B cell (primary cell): ENCODE measurements at regions not wholly inside any gene's neighbourhood (a gene's known extent, or its start where the extent isn't known, plus 50 kb on each side); places are given as distances from the start of the nearest gene placed in this dataset.

ENCODE experiments used
- ATAC-seq: fragments of 200-7000 bp; cut with Tn5 transposase; one replicate; pipeline ENCODE4 v1.10.0; 2021; ENCODE audit warnings: low read depth, mild to moderate bottlenecking, moderate number of reproducible peaks, moderate library complexity
- CTCF ChIA-PET: fragments of 350-600 bp; sonication (Branson Sonifier 250); formaldehyde crosslinking; loops from one replicate; lab custom pipeline; 2021; ENCODE audit warnings: antibody characterized with exemption, inconsistent platforms; lab: Charles Lee
- POLR2A ChIA-PET: fragments of 350-600 bp; sonication (Branson Sonifier 250); formaldehyde crosslinking; loops from one replicate; lab custom pipeline; 2021; ENCODE audit warnings: antibody characterized with exemption; lab: Charles Lee
- DNase-seq: peaks from one replicate; pipeline ENCODE4 v3.0.0; 2013
- H2AFZ ChIP-seq: 2 replicates; pipeline ENCODE4 v1.6.1; 2012; ENCODE audit warnings: mild to moderate bottlenecking, low read depth, low read length; ENCODE audit not compliant: insufficient read depth, poor library complexity, severe bottlenecking
- H3K27ac ChIP-seq, 2 donors: 1 replicate in 1 of 2; 2 replicates in 1 of 2; pipeline ENCODE4 v1.5.1; 2012 to 2013; ENCODE audit warnings: low read length in 2 of 2, mild to moderate bottlenecking in 2 of 2, moderate library complexity in 1 of 2
- H3K27me3 ChIP-seq, 4 experiments: fragments of 200-600 bp in 1 of 4; sonication (generic) in 1 of 4; replicated peaks in 1 of 4; 1 replicate in 2 of 4; 2 replicates in 2 of 4; pipeline versions ENCODE4 v1.6.1 to v1.7.0; 2013 to 2016; ENCODE audit warnings: low read length in 3 of 4, mild to moderate bottlenecking in 2 of 4, mixed read lengths in 1 of 4, moderate library complexity in 1 of 4; ENCODE audit not compliant: insufficient read depth in 4 of 4, control insufficient read depth in 3 of 4; ENCODE audit errors: control extremely low read depth in 1 of 4
- H3K36me3 ChIP-seq, 2 experiments: replicated peaks in 1 of 2; 1 replicate in 1 of 2; 2 replicates in 1 of 2; pipeline versions ENCODE4 v1.6.1 to v1.7.1; 2013; ENCODE audit warnings: low read length in 1 of 2; ENCODE audit not compliant: insufficient read depth in 2 of 2, control insufficient read depth in 1 of 2; ENCODE audit errors: control extremely low read depth in 1 of 2, extremely low read depth in 1 of 2
- H3K4me1 ChIP-seq, 2 donors: fragments of 200-600 bp in 1 of 2; sonication (generic) in 1 of 2; 1 replicate in 1 of 2; 2 replicates in 1 of 2; pipeline versions ENCODE4 v1.5.1 to v1.6.1; 2013 to 2017; ENCODE audit warnings: low read length in 2 of 2; ENCODE audit not compliant: control insufficient read depth in 2 of 2, insufficient read depth in 2 of 2
- H3K4me2 ChIP-seq: replicated peaks from 2 replicates; pipeline ENCODE3; 2012; ENCODE audit warnings: mild to moderate bottlenecking, low read depth, low read length; ENCODE audit not compliant: poor library complexity, severe bottlenecking
- H3K4me3 ChIP-seq, 5 experiments: fragments of 200-600 bp in 1 of 5; sonication (generic) in 1 of 5; 1 replicate in 3 of 5; 2 replicates in 2 of 5; pipeline versions ENCODE4 v1.5.1 to v1.7.0; 2011 to 2016; ENCODE audit warnings: low read length in 4 of 5, mild to moderate bottlenecking in 4 of 5, low read depth in 2 of 5, control low read depth in 1 of 5, moderate library complexity in 1 of 5; ENCODE audit not compliant: insufficient read depth in 1 of 5; ENCODE audit errors: control extremely low read depth in 1 of 5, extremely low read depth in 1 of 5
- H3K79me2 ChIP-seq: fragments of 200-600 bp; sonication (generic); one replicate; pipeline ENCODE4 v1.6.0; 2016; ENCODE audit warnings: low read length; ENCODE audit not compliant: control insufficient read depth, insufficient read depth
- H3K9ac ChIP-seq: fragments of 200-600 bp; sonication (generic); 2 replicates; pipeline ENCODE4 v1.6.1; 2017; ENCODE audit warnings: mild to moderate bottlenecking, low read length, moderate library complexity
- H3K9me3 ChIP-seq, 3 donors: one replicate each; pipeline versions ENCODE4 v1.6.1 to v1.7.1; 2013; ENCODE audit warnings: low read length in 2 of 3; ENCODE audit not compliant: control insufficient read depth in 2 of 3, insufficient read depth in 1 of 3; ENCODE audit errors: control extremely low read depth in 1 of 3
- H4K20me1 ChIP-seq: 2 replicates; pipeline ENCODE4 v1.6.0; 2012; ENCODE audit warnings: mild to moderate bottlenecking, low read length; ENCODE audit not compliant: insufficient read depth, control insufficient read depth, poor library complexity, severe bottlenecking
- H3K27ac Mint-ChIP-seq: one replicate; pipeline ENCODE4 v1.8.0; 2021; ENCODE audit warnings: mixed read lengths
- H3K27me3 Mint-ChIP-seq: one replicate; pipeline ENCODE4 v1.8.0; 2021; ENCODE audit warnings: mixed read lengths
- H3K4me1 Mint-ChIP-seq: one replicate; pipeline ENCODE4 v1.8.0; 2021; ENCODE audit warnings: mixed read lengths
- H3K4me3 Mint-ChIP-seq: one replicate; pipeline ENCODE4 v1.8.0; 2021; ENCODE audit warnings: mixed read lengths
- H3K9me3 Mint-ChIP-seq: one replicate; pipeline ENCODE4 v1.8.0; 2022; ENCODE audit warnings: mixed read lengths; ENCODE audit not compliant: insufficient read depth
- EZH2 ChIP-seq: IDR thresholded peaks from 2 replicates; pipeline ENCODE4 v1.6.1; 2012; ENCODE audit warnings: borderline replicate concordance, low read depth, mild to moderate bottlenecking, moderate library complexity, low read length; ENCODE audit not compliant: insufficient read depth, poor library complexity, severe bottlenecking
- WGBS: methylation state at CpG from one replicate; pipeline ENCODE4 v1.1.5; 2013; ENCODE audit warnings: missing lambda C conversion rate; ENCODE audit not compliant: insufficient coverage; 5-methylcytosine and 5-hydroxymethylcytosine counted together
- intact Hi-C: fragments of 100-400 bp; cut with micrococcal nuclease; formaldehyde crosslinking; loops from one replicate; pipeline ENCODE4 v1.10.0; 2022
- TF ChIP-seq, protein P1 (sequence below): fragments of 200-600 bp; IDR thresholded peaks from one replicate; pipeline ENCODE4 v1.8.0; 2022; ENCODE audit warnings: antibody characterized with exemption, mild to moderate bottlenecking

DNA sequence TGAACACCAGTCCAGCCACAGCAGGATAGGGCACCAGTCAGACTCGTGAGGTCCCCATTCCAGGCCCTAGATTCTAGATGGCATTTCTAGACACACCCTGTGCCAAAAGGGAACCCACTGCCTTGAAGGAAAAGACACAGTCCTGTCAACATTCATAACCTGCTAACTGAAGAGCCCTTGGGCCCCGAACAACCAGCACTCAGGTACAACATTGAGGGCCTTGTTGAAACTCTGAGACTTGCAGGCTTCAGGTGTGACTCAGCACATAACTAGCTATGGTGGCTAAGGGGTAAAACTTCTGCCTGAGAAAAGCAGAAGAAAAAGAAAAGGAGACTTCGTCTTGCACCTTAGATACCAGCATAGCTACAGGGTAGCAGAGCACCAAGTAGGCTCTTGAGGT is 252.9 kb upstream of the GRID2 start:
- peaks cover 0 to 6% (median 0%) of the 10 kb centered on the region in 3 donors for H3K9me3 ChIP-seq
- H3K79me2 ChIP-seq, result no peaks in the 10 kb centered on the region
- ChIA-PET POLR2A (no interaction called here), CTCF (no interaction called here)
- no peak overlapping the region for H3K4me3 Mint-ChIP-seq
- no peaks in the 10 kb centered on the region for H3K4me1 ChIP-seq
- H3K4me2 ChIP-seq, result no peak overlapping the region
- no peaks in the 10 kb centered on the region for H4K20me1 ChIP-seq
- no peak for DNase-seq
- TF ChIP-seq, protein P1, sequence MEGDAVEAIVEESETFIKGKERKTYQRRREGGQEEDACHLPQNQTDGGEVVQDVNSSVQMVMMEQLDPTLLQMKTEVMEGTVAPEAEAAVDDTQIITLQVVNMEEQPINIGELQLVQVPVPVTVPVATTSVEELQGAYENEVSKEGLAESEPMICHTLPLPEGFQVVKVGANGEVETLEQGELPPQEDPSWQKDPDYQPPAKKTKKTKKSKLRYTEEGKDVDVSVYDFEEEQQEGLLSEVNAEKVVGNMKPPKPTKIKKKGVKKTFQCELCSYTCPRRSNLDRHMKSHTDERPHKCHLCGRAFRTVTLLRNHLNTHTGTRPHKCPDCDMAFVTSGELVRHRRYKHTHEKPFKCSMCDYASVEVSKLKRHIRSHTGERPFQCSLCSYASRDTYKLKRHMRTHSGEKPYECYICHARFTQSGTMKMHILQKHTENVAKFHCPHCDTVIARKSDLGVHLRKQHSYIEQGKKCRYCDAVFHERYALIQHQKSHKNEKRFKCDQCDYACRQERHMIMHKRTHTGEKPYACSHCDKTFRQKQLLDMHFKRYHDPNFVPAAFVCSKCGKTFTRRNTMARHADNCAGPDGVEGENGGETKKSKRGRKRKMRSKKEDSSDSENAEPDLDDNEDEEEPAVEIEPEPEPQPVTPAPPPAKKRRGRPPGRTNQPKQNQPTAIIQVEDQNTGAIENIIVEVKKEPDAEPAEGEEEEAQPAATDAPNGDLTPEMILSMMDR, result no peak
- TF ChIP-seq EZH2, result no peak
- no peak overlapping the region for H3K27ac ChIP-seq
- no peak overlapping the region for H3K9ac ChIP-seq
- H3K27me3 Mint-ChIP-seq, result no peaks in the 10 kb centered on the region
- ATAC-seq, result no peak
- H3K4me1 Mint-ChIP-seq, result no peaks in the 10 kb centered on the region
- H3K9me3 Mint-ChIP-seq, result peaks cover 6% of the 10 kb centered on the region
- intact Hi-C loops, result no loop called here
- H3K27ac Mint-ChIP-seq, result no peak overlapping the region
- 68% methylated on average over 2 of the region's 3 CpGs for WGBS
- no peak overlapping the region for H2AFZ ChIP-seq
- no peaks in the 10 kb centered on the region for H3K36me3 ChIP-seq
- no peak overlapping the region for H3K4me3 ChIP-seq
- H3K27me3 ChIP-seq, result no peaks in the 10 kb centered on the region

DNA sequence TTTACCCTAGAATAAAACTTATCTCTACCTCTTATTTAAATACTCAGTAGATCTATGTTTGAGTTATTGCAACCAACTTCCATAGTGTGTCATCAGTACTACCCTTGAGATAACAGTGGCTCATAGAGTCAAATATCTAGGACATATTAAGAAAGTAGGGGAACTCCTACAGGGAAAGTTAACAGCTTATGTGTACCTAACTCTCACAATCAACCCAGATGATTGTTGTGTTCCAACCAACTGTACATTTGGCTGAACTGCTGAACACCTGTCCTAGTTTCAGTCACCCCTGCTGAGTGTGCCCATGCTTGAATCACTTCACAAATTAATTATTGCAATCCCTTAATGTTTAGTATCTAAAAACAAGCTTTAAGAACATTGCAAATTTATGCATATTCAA is 244.2 kb upstream of the GRID2 start:
- no peak overlapping the region for H3K9ac ChIP-seq
- H3K4me1 ChIP-seq, result no peaks in the 10 kb centered on the region
- peaks cover 12% of the 10 kb centered on the region for H3K9me3 Mint-ChIP-seq
- H3K27me3 Mint-ChIP-seq, result no peaks in the 10 kb centered on the region
- ATAC-seq (no peak), DNase-seq (no peak)
- no peaks in the 10 kb centered on the region for H4K20me1 ChIP-seq
- H3K4me2 ChIP-seq, result no peak overlapping the region
- TF ChIP-seq EZH2, result no peak
- TF ChIP-seq, protein P1, result no peak
- H3K36me3 ChIP-seq, result no peaks in the 10 kb centered on the region
- H2AFZ ChIP-seq, result no peak overlapping the region
- ChIA-PET CTCF (no interaction called here), POLR2A (no interaction called here)
- H3K79me2 ChIP-seq, result no peaks in the 10 kb centered on the region
- no peak overlapping the region for H3K27ac ChIP-seq
- no peak overlapping the region for H3K4me3 Mint-ChIP-seq
- H3K4me3 ChIP-seq, result no peak overlapping the region
- H3K4me1 Mint-ChIP-seq, result no peaks in the 10 kb centered on the region
- H3K27me3 ChIP-seq, result no peaks in the 10 kb centered on the region
- no peaks in the 10 kb centered on the region for H3K9me3 ChIP-seq
- intact Hi-C loops, result no loop called here
- no peak overlapping the region for H3K27ac Mint-ChIP-seq
